K562 (cell line): ENCODE measurements at regions not wholly inside any gene's neighbourhood (a gene's known extent, or its start where the extent isn't known, plus 50 kb on each side); places are given as distances from the start of the nearest gene placed in this dataset.

Experiments used
- FOXM1 ChIP-seq, 2 experiments: fragments of 450-650 bp in 1 of 2; sonication (generic) in 1 of 2; formaldehyde crosslinking in 1 of 2; IDR thresholded peaks; 2 replicates each; pipeline versions ENCODE4 v1.6.1 to v1.9.0; 2017 to 2022; ENCODE audit warnings: low read depth in 2 of 2, mild to moderate bottlenecking in 2 of 2, missing genetic modification reagents in 1 of 2, moderate library complexity in 1 of 2
- JUNB ChIP-seq: fragments of 450-650 bp; formaldehyde crosslinking; conservative IDR thresholded peaks from 2 replicates; pipeline ENCODE4 v1.4.0; 2020; ENCODE audit warnings: mild to moderate bottlenecking
- KLF10 ChIP-seq: fragments of 250-450 bp; sonication (Bioruptor Pico); IDR thresholded peaks from 2 replicates; pipeline ENCODE4 v1.6.1; 2021; ENCODE audit warnings: matching md5 sums
- MAX ChIP-seq: sonication (generic); formaldehyde crosslinking; IDR thresholded peaks from 2 replicates; pipeline ENCODE4 v1.9.0; 2022; ENCODE audit warnings: mild to moderate bottlenecking, missing genetic modification reagents
- POLR2A ChIP-seq: fragments of 450-650 bp; conservative IDR thresholded peaks from 2 replicates; pipeline ENCODE4 v1.6.1; 2016
- RNF2 ChIP-seq: sonication (generic); IDR thresholded peaks from 2 replicates; pipeline ENCODE4 v1.6.1; 2016
- SRSF9 ChIP-seq: fragments of 200-400 bp; formaldehyde crosslinking; IDR thresholded peaks from 2 replicates; pipeline ENCODE4 v1.6.1; 2017; ENCODE audit warnings: low read depth, low read length, borderline replicate concordance
- ZNF23 ChIP-seq: fragments of 250-450 bp; sonication (Bioruptor Pico); IDR thresholded peaks from 2 replicates; pipeline ENCODE4 v1.4.0; 2020; ENCODE audit warnings: mild to moderate bottlenecking
- TF ChIP-seq, protein P1 (sequence below), 3 experiments: IDR thresholded peaks in 2 of 3; conservative IDR thresholded peaks in 1 of 3; 2 replicates each; pipeline ENCODE4 v1.5.1; 2011 to 2012; ENCODE audit warnings: low read length in 3 of 3, mild to moderate bottlenecking in 3 of 3, control low read depth in 2 of 3, improper control_type of control experiment in 1 of 3, inconsistent platforms in 1 of 3, low read depth in 1 of 3, mixed read lengths in 1 of 3, moderate library complexity in 1 of 3; ENCODE audit not compliant: insufficient read depth in 2 of 3
- TF ChIP-seq, protein P2 (sequence below): fragments of 450-650 bp; IDR thresholded peaks from one replicate; pipeline ENCODE4 v1.6.1; 2018; ENCODE audit warnings: mild to moderate bottlenecking, moderate library complexity; ENCODE audit not compliant: partially characterized antibody
- TF ChIP-seq, protein P3 (sequence below): fragments of 450-650 bp; conservative IDR thresholded peaks from 2 replicates; pipeline ENCODE4 v1.6.1; 2016; ENCODE audit warnings: missing genetic modification characterization, low read depth, mild to moderate bottlenecking, missing compliant biosample characterization, moderate library complexity

DNA sequence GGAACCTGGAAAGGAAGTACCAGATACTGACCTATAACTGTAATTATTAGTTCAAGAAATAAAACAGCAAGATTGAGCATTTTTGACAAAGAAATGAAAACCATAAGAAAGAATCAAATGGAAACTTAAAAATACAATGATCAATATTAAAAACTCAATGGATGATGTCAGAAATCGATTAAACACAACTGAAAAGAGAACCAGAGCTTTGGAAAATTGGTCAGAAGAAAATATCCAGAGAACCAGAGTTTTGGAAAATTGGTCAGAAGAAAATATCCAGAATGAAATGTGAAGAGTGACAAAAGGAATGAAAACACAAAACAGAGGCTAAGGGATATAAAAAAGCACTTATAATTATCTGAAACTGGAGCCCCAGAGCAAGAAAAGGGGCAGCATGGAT lies 438.6 kb downstream of the AJAP1 start:
- no peak for TF ChIP-seq KLF10 (CRISPR knock-in tag)
- TF ChIP-seq, protein P1, sequence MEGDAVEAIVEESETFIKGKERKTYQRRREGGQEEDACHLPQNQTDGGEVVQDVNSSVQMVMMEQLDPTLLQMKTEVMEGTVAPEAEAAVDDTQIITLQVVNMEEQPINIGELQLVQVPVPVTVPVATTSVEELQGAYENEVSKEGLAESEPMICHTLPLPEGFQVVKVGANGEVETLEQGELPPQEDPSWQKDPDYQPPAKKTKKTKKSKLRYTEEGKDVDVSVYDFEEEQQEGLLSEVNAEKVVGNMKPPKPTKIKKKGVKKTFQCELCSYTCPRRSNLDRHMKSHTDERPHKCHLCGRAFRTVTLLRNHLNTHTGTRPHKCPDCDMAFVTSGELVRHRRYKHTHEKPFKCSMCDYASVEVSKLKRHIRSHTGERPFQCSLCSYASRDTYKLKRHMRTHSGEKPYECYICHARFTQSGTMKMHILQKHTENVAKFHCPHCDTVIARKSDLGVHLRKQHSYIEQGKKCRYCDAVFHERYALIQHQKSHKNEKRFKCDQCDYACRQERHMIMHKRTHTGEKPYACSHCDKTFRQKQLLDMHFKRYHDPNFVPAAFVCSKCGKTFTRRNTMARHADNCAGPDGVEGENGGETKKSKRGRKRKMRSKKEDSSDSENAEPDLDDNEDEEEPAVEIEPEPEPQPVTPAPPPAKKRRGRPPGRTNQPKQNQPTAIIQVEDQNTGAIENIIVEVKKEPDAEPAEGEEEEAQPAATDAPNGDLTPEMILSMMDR (IDR thresholded peaks at IDR 0.05 in 2 of 3, conservative IDR thresholded peaks at IDR 0.05 in 1 of 3; ENCODE audit: insufficient read depth in 2 of 3, low read depth in 1 of 3, low read length in 3 of 3): no peak
- no peak for TF ChIP-seq POLR2A
- TF ChIP-seq ZNF23 (CRISPR knock-in tag): no peak
- TF ChIP-seq MAX (CRISPR knock-in tag): no peak
- TF ChIP-seq RNF2: no peak
- TF ChIP-seq SRSF9: no peak
- TF ChIP-seq FOXM1 (IDR thresholded peaks at IDR 0.05; ENCODE audit: low read depth): no peak
- no peak for TF ChIP-seq FOXM1 (CRISPR knock-in tag; IDR thresholded peaks at IDR 0.05; ENCODE audit: low read depth)
- TF ChIP-seq, protein P2, sequence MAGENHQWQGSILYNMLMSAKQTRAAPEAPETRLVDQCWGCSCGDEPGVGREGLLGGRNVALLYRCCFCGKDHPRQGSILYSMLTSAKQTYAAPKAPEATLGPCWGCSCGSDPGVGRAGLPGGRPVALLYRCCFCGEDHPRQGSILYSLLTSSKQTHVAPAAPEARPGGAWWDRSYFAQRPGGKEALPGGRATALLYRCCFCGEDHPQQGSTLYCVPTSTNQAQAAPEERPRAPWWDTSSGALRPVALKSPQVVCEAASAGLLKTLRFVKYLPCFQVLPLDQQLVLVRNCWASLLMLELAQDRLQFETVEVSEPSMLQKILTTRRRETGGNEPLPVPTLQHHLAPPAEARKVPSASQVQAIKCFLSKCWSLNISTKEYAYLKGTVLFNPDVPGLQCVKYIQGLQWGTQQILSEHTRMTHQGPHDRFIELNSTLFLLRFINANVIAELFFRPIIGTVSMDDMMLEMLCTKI: no peak
- TF ChIP-seq JUNB (CRISPR knock-in tag): no peak
- TF ChIP-seq, protein P3, sequence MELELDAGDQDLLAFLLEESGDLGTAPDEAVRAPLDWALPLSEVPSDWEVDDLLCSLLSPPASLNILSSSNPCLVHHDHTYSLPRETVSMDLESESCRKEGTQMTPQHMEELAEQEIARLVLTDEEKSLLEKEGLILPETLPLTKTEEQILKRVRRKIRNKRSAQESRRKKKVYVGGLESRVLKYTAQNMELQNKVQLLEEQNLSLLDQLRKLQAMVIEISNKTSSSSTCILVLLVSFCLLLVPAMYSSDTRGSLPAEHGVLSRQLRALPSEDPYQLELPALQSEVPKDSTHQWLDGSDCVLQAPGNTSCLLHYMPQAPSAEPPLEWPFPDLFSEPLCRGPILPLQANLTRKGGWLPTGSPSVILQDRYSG (tag): no peak
